ENCODE measurements at regions not wholly inside any gene's neighbourhood (a gene's known extent, or its start where the extent isn't known, plus 50 kb on each side); places are given as distances from the start of the nearest gene placed in this dataset.
"Not testable (repeated sequence)": the region's sequence is repeated elsewhere in the genome, so short reads cannot be mapped to it uniquely, and the experiment has no call there.

DNA sequence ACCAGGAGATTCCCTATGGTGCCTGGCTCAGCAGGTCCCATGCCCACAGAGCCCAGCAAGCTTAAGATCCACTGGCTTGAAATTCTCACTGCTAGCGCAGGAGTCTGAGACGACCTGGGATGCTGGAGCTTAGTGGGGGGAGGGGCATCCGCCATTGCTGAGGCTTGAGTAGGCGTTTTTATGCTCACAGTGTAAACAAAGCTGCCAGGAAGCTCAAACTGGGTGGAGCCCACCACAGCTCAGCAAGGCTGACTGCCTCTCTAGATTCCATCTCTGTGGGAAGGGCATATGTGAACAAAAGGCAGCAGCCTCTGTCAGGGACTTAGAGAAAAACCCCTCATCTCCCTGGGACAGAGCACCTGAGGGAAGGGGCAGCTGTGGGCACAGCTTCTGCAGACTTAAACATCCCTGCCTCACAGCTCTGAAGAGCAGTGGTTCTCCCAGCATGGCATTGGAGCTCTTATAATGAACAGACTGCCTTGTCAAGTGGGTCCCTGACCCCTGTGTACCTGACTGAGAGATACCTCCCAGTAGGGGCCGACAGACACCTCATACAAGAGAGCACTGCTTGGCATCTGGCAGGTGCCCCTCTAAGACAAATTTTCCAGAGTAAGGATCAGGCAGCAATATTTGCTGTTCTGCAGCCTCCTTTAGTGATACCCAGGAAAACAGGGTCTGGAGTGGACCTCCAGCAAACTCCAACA lies 231.5 kb upstream of the SETMAR start:
- peak; percentile 50 for DNase-seq (ENCODE audit: low spot score)

GRCh38 chr3:4077278-4077677 lies 225.9 kb upstream of the SETMAR start:
- DNase-seq (ENCODE audit: low spot score): not testable (repeated sequence)

GRCh38 chr3:4077950-4078349 lies 225.2 kb upstream of the SETMAR start:
- DNase-seq (ENCODE audit: low spot score): no peak

- no peak for DNase-seq (ENCODE audit: low spot score)
These were observed 224.3 kb upstream of the SETMAR start for GRCh38 chr3:4078903-4079302.

- DNase-seq (ENCODE audit: low spot score): no peak
These were observed 223.6 kb upstream of the SETMAR start for GRCh38 chr3:4079339-4080195.

- no peak for DNase-seq (ENCODE audit: low spot score)
These were observed 219.7 kb upstream of the SETMAR start for GRCh38 chr3:4083225-4084015.

- no peak for DNase-seq (ENCODE audit: low spot score)
These were observed 218.9 kb upstream of the SETMAR start for GRCh38 chr3:4084271-4084670.

DNA sequence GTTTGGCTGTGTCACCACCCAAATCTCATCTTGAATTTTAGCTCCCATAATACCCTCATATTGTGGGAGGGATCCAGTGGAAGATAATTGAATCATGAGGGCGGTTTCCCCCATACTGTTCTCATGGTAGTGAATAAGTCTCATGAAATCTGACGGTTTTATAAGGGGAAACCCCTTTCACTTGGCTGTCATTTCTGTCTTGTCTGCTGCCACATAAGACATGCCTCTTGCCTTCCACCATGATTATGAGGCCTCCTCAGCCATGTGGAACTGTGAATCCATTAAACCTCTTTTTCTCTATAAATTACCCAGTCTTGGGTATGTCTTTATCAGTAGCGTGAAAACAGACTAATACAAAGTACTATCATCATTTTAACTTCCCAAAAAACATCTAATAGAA lies 216.5 kb upstream of the SETMAR start:
- not testable (repeated sequence) for DNase-seq (ENCODE audit: low spot score)

GRCh38 chr3:4091786-4092185 lies 211.4 kb upstream of the SETMAR start:
- no peak for DNase-seq (ENCODE audit: low spot score)

DNA sequence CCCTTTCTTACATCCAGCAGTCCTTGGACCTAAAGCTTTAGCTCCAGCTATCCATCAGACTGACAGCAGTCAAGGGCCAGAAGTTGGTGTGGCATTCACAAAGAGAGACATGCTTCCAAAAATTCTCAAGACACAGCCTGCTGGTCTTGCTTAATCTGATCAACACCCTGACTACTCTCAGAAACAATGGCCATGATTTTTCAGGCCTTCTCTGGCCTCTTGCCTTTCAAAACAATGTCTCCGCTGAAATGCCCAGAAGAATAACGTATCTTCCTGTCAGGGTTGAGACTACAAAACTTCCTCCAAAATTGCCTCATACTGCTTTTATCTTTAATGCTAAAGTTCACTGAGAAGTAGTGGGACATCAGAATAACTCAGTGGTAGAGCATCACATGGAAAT lies 205.4 kb upstream of the SETMAR start:
- DNase-seq (ENCODE audit: low spot score): no peak

DNA sequence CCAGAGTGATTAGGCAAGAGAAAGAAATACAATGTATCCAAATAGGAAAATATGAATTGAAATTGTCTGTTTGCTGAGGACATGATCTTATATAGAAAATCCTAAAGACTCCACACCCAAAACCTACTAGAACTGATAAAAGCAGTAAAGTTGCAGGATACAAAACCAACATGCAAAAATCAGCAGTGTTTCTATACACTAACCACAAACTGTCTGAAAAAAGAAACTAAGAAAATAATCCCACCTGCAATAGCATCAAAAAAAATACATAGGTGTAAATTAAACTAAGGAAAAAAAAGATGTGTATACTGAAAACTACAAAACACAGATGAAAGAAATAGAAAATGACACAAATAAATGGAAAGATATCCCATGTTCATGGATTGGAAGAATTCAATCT lies 203.6 kb upstream of the SETMAR start:
- DNase-seq (ENCODE audit: low spot score): no peak

GRCh38 chr3:4107430-4107829 lies 195.7 kb upstream of the SETMAR start:
- DNase-seq (ENCODE audit: low spot score): no peak

GRCh38 chr3:4113811-4114522 lies 189.2 kb upstream of the SETMAR start:
- no peak for DNase-seq (ENCODE audit: low spot score)

- no peak for DNase-seq (ENCODE audit: low spot score)
These were observed 184.1 kb upstream of the SETMAR start for GRCh38 chr3:4119119-4119518.

GRCh38 chr3:4125576-4125975 lies 177.6 kb upstream of the SETMAR start:
- no peak for DNase-seq (ENCODE audit: low spot score)

GRCh38 chr3:4138150-4138785 lies 164.9 kb upstream of the SETMAR start:
- no peak for DNase-seq (ENCODE audit: low spot score)

- no peak for DNase-seq (ENCODE audit: low spot score)
These were observed 164.3 kb upstream of the SETMAR start for GRCh38 chr3:4138786-4139431.

DNA sequence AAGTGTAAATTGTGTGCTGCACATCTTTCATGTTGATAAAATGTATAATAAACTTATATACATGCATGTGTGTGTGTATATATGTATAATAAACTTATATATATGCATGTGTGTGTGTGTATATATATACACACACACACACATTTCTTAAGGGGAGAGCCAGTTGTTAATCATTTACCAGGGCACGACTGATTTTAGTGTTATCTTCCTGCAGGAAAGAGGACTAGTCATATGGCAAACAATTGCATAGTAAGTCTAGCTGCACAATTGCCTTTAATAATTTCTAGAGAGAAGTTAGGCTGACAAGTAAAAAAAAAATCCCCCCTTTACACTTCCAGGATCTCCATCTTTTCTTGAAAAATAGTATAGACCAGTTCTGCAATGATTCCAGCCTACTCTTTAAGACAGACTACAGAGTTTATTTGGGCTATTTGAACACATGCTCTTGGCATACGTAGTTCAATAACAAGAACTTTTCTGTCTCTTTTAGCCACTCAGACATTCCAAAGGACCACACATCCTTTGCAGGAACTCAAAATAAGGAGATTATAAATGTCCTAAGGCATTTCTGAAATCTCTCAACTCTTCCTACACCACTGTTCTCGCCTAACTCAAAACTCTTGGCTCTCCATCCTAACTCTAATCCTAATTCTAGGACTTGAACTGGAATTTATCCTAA lies 163.6 kb upstream of the SETMAR start:
- DNase-seq (ENCODE audit: low spot score): no peak

GRCh38 chr3:4140921-4141320 lies 162.2 kb upstream of the SETMAR start:
- no peak for DNase-seq (ENCODE audit: low spot score)

DNA sequence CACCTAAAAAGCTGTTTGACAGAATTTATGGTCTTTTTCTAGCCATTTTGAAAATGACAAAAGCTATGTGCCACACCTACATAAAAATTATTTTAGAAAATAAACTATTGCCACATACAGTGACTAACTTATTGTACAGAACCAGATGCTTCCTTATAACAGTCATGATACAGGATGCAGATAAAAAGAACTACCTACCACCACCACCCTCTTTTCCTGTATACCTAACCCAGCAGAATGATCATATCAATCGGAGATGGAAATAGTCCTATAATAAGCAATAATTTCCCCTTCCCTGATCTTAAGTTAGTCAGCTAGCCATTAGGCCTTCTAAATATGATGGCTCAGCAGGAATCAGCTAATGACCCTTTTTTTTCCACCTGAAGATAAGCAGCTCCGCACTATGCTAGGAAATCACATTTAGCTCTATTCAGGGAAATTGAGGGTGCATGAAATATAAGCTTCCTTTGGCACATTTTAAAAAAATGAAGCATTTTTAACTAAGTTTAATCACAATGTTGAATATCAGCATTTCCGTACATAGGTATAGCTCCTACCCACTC lies 155.5 kb upstream of the SETMAR start:
- no peak for DNase-seq (ENCODE audit: low spot score)

Measured in ureter (tissue), 1 donor.